GM18873 (cell line): ENCODE measurements at regions not wholly inside any gene's neighbourhood (a gene's known extent, or its start where the extent isn't known, plus 50 kb on each side); places are given as distances from the start of the nearest gene placed in this dataset.

ENCODE experiments used
- ATAC-seq: cut with Tn5 transposase; IDR thresholded peaks from one replicate; pipeline ENCODE4 v1.9.1; 2021; ENCODE audit warnings: mild to moderate bottlenecking, moderate library complexity, moderate number of reproducible peaks; ENCODE audit not compliant: unreplicated experiment, low FRiP score

- ATAC-seq = no peak
Observed at GRCh38 chr9:79215821-79216220, 355.9 kb upstream of the TLE4 start.

- ATAC-seq = no peak
Observed at GRCh38 chr9:79220251-79220650, 351.5 kb upstream of the TLE4 start.

- no peak for ATAC-seq
Observed at GRCh38 chr9:79220666-79221065, 351.1 kb upstream of the TLE4 start.

- ATAC-seq = no peak
Observed at GRCh38 chr9:79221084-79221483, 350.7 kb upstream of the TLE4 start.

- ATAC-seq = no peak
Observed at GRCh38 chr9:79222483-79222882, 349.3 kb upstream of the TLE4 start.

- no peak for ATAC-seq
Observed at GRCh38 chr9:79224672-79225433, 346.9 kb upstream of the TLE4 start.

- ATAC-seq = no peak
Observed at GRCh38 chr9:79233542-79233941, 338.2 kb upstream of the TLE4 start.

- ATAC-seq = no peak
Observed at GRCh38 chr9:79236466-79236865, 335.3 kb upstream of the TLE4 start.

GRCh38 chr9:79237861-79238260 is 333.9 kb upstream of the TLE4 start:
- ATAC-seq = no peak

- no peak for ATAC-seq
Observed at GRCh38 chr9:79240774-79241173, 331.0 kb upstream of the TLE4 start.

- ATAC-seq = no peak
Observed at GRCh38 chr9:79242489-79242888, 329.3 kb upstream of the TLE4 start.

- no peak for ATAC-seq
Observed at GRCh38 chr9:79246170-79246569, 325.6 kb upstream of the TLE4 start.

GRCh38 chr9:79247021-79247420 is 324.7 kb upstream of the TLE4 start:
- ATAC-seq = no peak

- no peak for ATAC-seq
Observed at GRCh38 chr9:79250806-79251205, 321.0 kb upstream of the TLE4 start.

GRCh38 chr9:79254900-79255650 is 316.7 kb upstream of the TLE4 start:
- no peak for ATAC-seq

GRCh38 chr9:79255651-79256260 is 316.0 kb upstream of the TLE4 start:
- ATAC-seq = no peak

- no peak for ATAC-seq
Observed at GRCh38 chr9:79256691-79257213, 315.0 kb upstream of the TLE4 start.

GRCh38 chr9:79257228-79257781 is 314.5 kb upstream of the TLE4 start:
- ATAC-seq = no peak

GRCh38 chr9:79257790-79258351 is 313.9 kb upstream of the TLE4 start:
- ATAC-seq = no peak

- ATAC-seq = no peak
Observed at GRCh38 chr9:79259858-79260257, 311.9 kb upstream of the TLE4 start.

GRCh38 chr9:79263628-79264027 is 308.1 kb upstream of the TLE4 start:
- no peak for ATAC-seq
